H1 (cell line): ENCODE measurements at regions not wholly inside any gene's neighbourhood (a gene's known extent, or its start where the extent isn't known, plus 50 kb on each side); places are given as distances from the start of the nearest gene placed in this dataset.

Experiments
- CHD1 ChIP-seq: IDR thresholded peaks from 2 replicates; pipeline ENCODE4 v1.6.1; 2012; ENCODE audit warnings: low read depth, low read length, improper control_type of control experiment
- EGR1 ChIP-seq: IDR thresholded peaks from 2 replicates; pipeline ENCODE4 v1.6.1; 2011; ENCODE audit warnings: low read depth, low read length, borderline replicate concordance
- EP300 ChIP-seq, 2 experiments: IDR thresholded peaks; 1 replicate in 1 of 2; 2 replicates in 1 of 2; pipeline ENCODE4 v1.6.1; 2011 to 2012; ENCODE audit warnings: low read depth in 2 of 2, low read length in 2 of 2, mild to moderate bottlenecking in 2 of 2, borderline replicate concordance in 1 of 2, inconsistent platforms in 1 of 2, moderate library complexity in 1 of 2
- EZH2 ChIP-seq: fragments of 200-600 bp; sonication (generic); IDR thresholded peaks from 2 replicates; pipeline ENCODE4 v1.7.1; 2012; ENCODE audit warnings: low read depth, mild to moderate bottlenecking, moderate library complexity, low read length, inconsistent platforms; ENCODE audit not compliant: severe bottlenecking
- JUN ChIP-seq: IDR thresholded peaks from 2 replicates; pipeline ENCODE4 v1.6.1; 2011; ENCODE audit warnings: low read depth, mild to moderate bottlenecking, improper control_type of control experiment, low read length
- POLR2AphosphoS5 ChIP-seq: IDR thresholded peaks from 2 replicates; pipeline ENCODE4 v1.6.1; 2011; ENCODE audit warnings: low read depth, low read length
- SP1 ChIP-seq: IDR thresholded peaks from 2 replicates; pipeline ENCODE4 v1.6.1; 2011; ENCODE audit warnings: low read depth, low read length
- TF ChIP-seq, protein P1 (sequence below), 3 experiments: IDR thresholded peaks; 1 replicate in 2 of 3; 2 replicates in 1 of 3; pipeline versions ENCODE4 v1.5.1 to v1.6.1; 2011; ENCODE audit warnings: low read length in 3 of 3, mild to moderate bottlenecking in 3 of 3, inconsistent platforms in 2 of 3, low read depth in 1 of 3, moderate library complexity in 1 of 3; ENCODE audit not compliant: insufficient read depth in 1 of 3; ENCODE audit errors: control extremely low read depth in 1 of 3
- TF ChIP-seq, protein P2 (sequence below): IDR thresholded peaks from 2 replicates; pipeline ENCODE4 v1.6.1; 2012; ENCODE audit warnings: inconsistent platforms

- TF ChIP-seq SP1 (no peak), EZH2 (no peak), POLR2AphosphoS5 (no peak), EGR1 (no peak), EP300 (IDR thresholded peaks at IDR 0.05; ENCODE audit: borderline replicate concordance in 1 of 2, low read depth in 2 of 2, low read length in 2 of 2) (no peak), CHD1 (no peak), JUN (no peak)
- TF ChIP-seq, protein P1, sequence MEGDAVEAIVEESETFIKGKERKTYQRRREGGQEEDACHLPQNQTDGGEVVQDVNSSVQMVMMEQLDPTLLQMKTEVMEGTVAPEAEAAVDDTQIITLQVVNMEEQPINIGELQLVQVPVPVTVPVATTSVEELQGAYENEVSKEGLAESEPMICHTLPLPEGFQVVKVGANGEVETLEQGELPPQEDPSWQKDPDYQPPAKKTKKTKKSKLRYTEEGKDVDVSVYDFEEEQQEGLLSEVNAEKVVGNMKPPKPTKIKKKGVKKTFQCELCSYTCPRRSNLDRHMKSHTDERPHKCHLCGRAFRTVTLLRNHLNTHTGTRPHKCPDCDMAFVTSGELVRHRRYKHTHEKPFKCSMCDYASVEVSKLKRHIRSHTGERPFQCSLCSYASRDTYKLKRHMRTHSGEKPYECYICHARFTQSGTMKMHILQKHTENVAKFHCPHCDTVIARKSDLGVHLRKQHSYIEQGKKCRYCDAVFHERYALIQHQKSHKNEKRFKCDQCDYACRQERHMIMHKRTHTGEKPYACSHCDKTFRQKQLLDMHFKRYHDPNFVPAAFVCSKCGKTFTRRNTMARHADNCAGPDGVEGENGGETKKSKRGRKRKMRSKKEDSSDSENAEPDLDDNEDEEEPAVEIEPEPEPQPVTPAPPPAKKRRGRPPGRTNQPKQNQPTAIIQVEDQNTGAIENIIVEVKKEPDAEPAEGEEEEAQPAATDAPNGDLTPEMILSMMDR (IDR thresholded peaks at IDR 0.05; ENCODE audit: control extremely low read depth in 1 of 3, insufficient read depth in 1 of 3, low read depth in 1 of 3, low read length in 3 of 3) = no peak
- TF ChIP-seq, protein P2, sequence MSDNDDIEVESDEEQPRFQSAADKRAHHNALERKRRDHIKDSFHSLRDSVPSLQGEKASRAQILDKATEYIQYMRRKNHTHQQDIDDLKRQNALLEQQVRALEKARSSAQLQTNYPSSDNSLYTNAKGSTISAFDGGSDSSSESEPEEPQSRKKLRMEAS = no peak
Measured at GRCh38 chr5:153891394-153891793, 147.3 kb downstream of the FAM114A2 start.
